ENCODE measurements at regions not wholly inside any gene's neighbourhood (a gene's known extent, or its start where the extent isn't known, plus 50 kb on each side); places are given as distances from the start of the nearest gene placed in this dataset.
A peak's percentile ranks its signal among the peaks of the same experiment; 100 is the strongest.

GRCh38 chr5:63228154-63228553, 649.5 kb downstream of the LRRC70 start:
- Histone ChIP-seq H3K27ac (no peak overlapping the region), H3K9me3 (no peaks in the 10 kb centered on the region), H3K27me3 (no peaks in the 10 kb centered on the region), H3K4me1 (no peaks in the 10 kb centered on the region), H3K4me3 (no peak overlapping the region), H3K36me3 (no peaks in the 10 kb centered on the region)
- no peak for ATAC-seq
- TF ChIP-seq CTCF (IDR thresholded peaks at IDR 0.05) (no peak), POLR2A (IDR thresholded peaks at IDR 0.05) (no peak)
- intact Hi-C loops (cut with DNase I) = no loop called here
- no peak for DNase-seq
- WGBS (ENCODE audit: insufficient coverage, low coverage, low lambda C conversion rate, missing lambda C conversion rate) = 85% methylated on average over 2 of the region's 2 CpGs

- intact Hi-C loops (cut with DNase I) = no loop called here
- no peaks in the 10 kb centered on the region for H3K36me3 ChIP-seq
- 50% methylated on average over 1 of the region's 1 CpG for WGBS (ENCODE audit: insufficient coverage, low coverage, low lambda C conversion rate, missing lambda C conversion rate)
- no peak for DNase-seq
- no peak overlapping the region for H3K27ac ChIP-seq
- H3K4me3 ChIP-seq = no peak overlapping the region
- no peaks in the 10 kb centered on the region for H3K27me3 ChIP-seq
- peaks cover 0 to 14% (median 6%) of the 10 kb centered on the region in 4 donors for H3K4me1 ChIP-seq
- TF ChIP-seq CTCF (IDR thresholded peaks at IDR 0.05) (no peak), POLR2A (IDR thresholded peaks at IDR 0.05) (no peak)
- no peak for ATAC-seq
- no peaks in the 10 kb centered on the region for H3K9me3 ChIP-seq
Observed at GRCh38 chr5:63220244-63220643, 641.6 kb downstream of the LRRC70 start.

- WGBS (ENCODE audit: insufficient coverage, low coverage, low lambda C conversion rate, missing lambda C conversion rate) = 20% methylated on average over 4 of the region's 4 CpGs
- TF ChIP-seq CTCF (IDR thresholded peaks at IDR 0.05) (no peak), POLR2A (IDR thresholded peaks at IDR 0.05) (no peak)
- H3K4me1 ChIP-seq = peaks cover 0 to 23% (median 10%) of the 10 kb centered on the region in 4 donors
- peak overlapping the region; percentile 36 to 54 (median 49) for H3K27ac ChIP-seq
- no peaks in the 10 kb centered on the region for H3K9me3 ChIP-seq
- H3K27me3 ChIP-seq = no peaks in the 10 kb centered on the region
- intact Hi-C loops (cut with DNase I) = no loop called here
- ATAC-seq (peak; percentile 79 to 90 (median 80)), DNase-seq (peak; percentile 30 to 57 (median 52))
- H3K36me3 ChIP-seq = no peaks in the 10 kb centered on the region
- H3K4me3 ChIP-seq = no peak overlapping the region
Observed at GRCh38 chr5:63217422-63217821, 638.8 kb downstream of the LRRC70 start.

DNA sequence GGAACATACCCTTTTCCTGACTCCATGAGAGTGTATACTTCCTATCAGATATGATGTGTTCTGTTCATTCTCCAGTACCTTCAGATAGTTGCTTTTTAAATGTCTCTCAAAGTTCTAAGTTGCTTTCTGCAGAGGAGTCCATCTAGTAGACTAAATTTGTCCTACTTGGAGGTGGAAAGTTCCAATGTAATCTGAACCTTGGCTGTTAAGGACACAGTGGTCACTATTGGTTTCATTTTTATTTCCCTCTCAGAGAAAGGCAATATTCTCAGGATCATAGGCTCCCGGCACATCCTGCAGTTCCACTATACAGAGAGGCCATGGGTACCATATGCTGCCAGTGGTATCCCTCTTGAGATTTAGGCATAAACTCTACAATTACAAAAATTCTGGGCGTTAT, 634.6 kb downstream of the LRRC70 start:
- intact Hi-C loops (cut with DNase I) = no loop called here
- Histone ChIP-seq H3K27ac (peak overlapping the region in 2 of 3 donors; percentile 13 to 88), H3K36me3 (no peaks in the 10 kb centered on the region), H3K4me1 (peaks cover 0 to 39% (median 11%) of the 10 kb centered on the region in 4 donors), H3K27me3 (no peaks in the 10 kb centered on the region), H3K4me3 (no peak overlapping the region), H3K9me3 (no peaks in the 10 kb centered on the region)
- WGBS (ENCODE audit: insufficient coverage, low coverage, low lambda C conversion rate, missing lambda C conversion rate) = 42% methylated on average over 2 of the region's 2 CpGs
- DNase-seq (no peak), ATAC-seq (peak; percentile 41 to 57 (median 45))
- TF ChIP-seq CTCF (IDR thresholded peaks at IDR 0.05) (no peak), POLR2A (IDR thresholded peaks at IDR 0.05) (no peak)
